Esophagus muscularis mucosa (tissue), 4 donors: ENCODE measurements at regions not wholly inside any gene's neighbourhood (a gene's known extent, or its start where the extent isn't known, plus 50 kb on each side); places are given as distances from the start of the nearest gene placed in this dataset.

Experiments
- CTCF ChIP-seq, 3 experiments: fragments of 200-600 bp in 2 of 3; fragments of 450-650 bp in 1 of 3; sonication (generic) in 2 of 3; IDR thresholded peaks; one replicate each; pipeline ENCODE4 v1.5.1; 2017 to 2019; ENCODE audit warnings: antibody characterized with exemption in 3 of 3, mild to moderate bottlenecking in 2 of 3, moderate library complexity in 1 of 3
- EP300 ChIP-seq: sonication (generic); formaldehyde crosslinking; IDR thresholded peaks from one replicate; pipeline ENCODE4 v1.6.1; 2017; ENCODE audit warnings: antibody characterized with exemption
- POLR2A ChIP-seq: fragments of 450-650 bp; IDR thresholded peaks from one replicate; pipeline ENCODE4 v1.6.1; 2017; ENCODE audit warnings: antibody characterized with exemption, moderate library complexity, mild to moderate bottlenecking, low read depth
- POLR2AphosphoS5 ChIP-seq, 2 donors: sonication (generic); formaldehyde crosslinking; IDR thresholded peaks; one replicate each; pipeline ENCODE4 v1.6.1; 2017; ENCODE audit warnings: antibody characterized with exemption in 2 of 2

- TF ChIP-seq CTCF (IDR thresholded peaks at IDR 0.05): no peak
- TF ChIP-seq POLR2A: no peak
- no peak for TF ChIP-seq EP300
- TF ChIP-seq POLR2AphosphoS5 (IDR thresholded peaks at IDR 0.05): no peak
Observed at GRCh38 chr13:90696656-90697055, 650.8 kb upstream of the MIR17HG start.
